Peyer's patch (tissue), 4 donors: ENCODE measurements at regions not wholly inside any gene's neighbourhood (a gene's known extent, or its start where the extent isn't known, plus 50 kb on each side); places are given as distances from the start of the nearest gene placed in this dataset.

Experiments used
- DNase-seq, 3 donors: peaks; one replicate each; pipeline ENCODE4 v3.0.0-alpha.2; 2017 to 2019
- H3K27ac ChIP-seq, 4 donors: fragments of 200-600 bp; sonication (generic); one replicate each; pipeline ENCODE4 v1.5.1; 2016 to 2019
- H3K27me3 ChIP-seq, 2 donors: fragments of 200-600 bp; sonication (generic); one replicate each; pipeline ENCODE4 v1.5.1; 2019
- H3K36me3 ChIP-seq, 3 donors: fragments of 200-600 bp; sonication (generic); one replicate each; pipeline ENCODE4 v1.5.1; 2016 to 2019
- H3K4me1 ChIP-seq, 4 donors: fragments of 200-600 bp; sonication (generic); one replicate each; pipeline ENCODE4 v1.5.1; 2016 to 2019
- H3K4me3 ChIP-seq, 4 donors: fragments of 200-600 bp; sonication (generic); 1 replicate in 3 of 4; 2 replicates in 1 of 4; pipeline ENCODE4 v1.5.1; 2016 to 2019; ENCODE audit warnings: mild to moderate bottlenecking in 1 of 4
- H3K9me3 ChIP-seq, 4 donors: fragments of 200-600 bp; sonication (generic); one replicate each; pipeline ENCODE4 v1.5.1; 2016 to 2019; ENCODE audit warnings: mild to moderate bottlenecking in 1 of 4
- POLR2A ChIP-seq, 2 donors: fragments of 450-650 bp; IDR thresholded peaks; one replicate each; pipeline ENCODE4 v1.5.1; 2017; ENCODE audit warnings: antibody characterized with exemption in 2 of 2, mild to moderate bottlenecking in 2 of 2, moderate library complexity in 2 of 2
- TF ChIP-seq, protein P1 (sequence below), 6 experiments: fragments of 450-650 bp in 4 of 6; fragments of 200-600 bp in 2 of 6; sonication (generic) in 1 of 6; IDR thresholded peaks; one replicate each; pipeline ENCODE4 v1.5.1; 2017 to 2019; ENCODE audit warnings: antibody characterized with exemption in 6 of 6, mild to moderate bottlenecking in 3 of 6, moderate library complexity in 1 of 6

DNA sequence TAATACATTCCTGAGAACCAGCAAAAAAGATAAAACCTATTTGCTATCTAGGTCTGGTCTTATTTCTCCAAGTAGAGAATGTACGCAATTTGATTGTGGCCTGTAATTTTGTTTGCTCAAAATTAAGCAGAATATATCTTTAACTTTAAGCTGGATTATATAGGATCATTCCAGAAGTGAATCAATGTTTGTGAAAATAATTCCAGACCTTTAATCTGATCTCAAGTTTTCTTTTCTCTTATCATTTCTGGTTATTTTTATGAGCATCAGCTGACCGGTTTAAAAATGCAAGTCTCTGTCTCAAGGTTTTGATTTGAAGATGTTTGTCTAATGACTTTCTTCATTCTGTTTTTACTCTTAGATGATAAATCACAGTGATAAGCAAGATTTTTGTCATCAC is 997.9 kb upstream of the FLRT2 start:
- H3K4me1 ChIP-seq, result no peaks in the 10 kb centered on the region
- H3K36me3 ChIP-seq, result no peaks in the 10 kb centered on the region
- H3K4me3 ChIP-seq, result no peak overlapping the region
- no peak overlapping the region for H3K27ac ChIP-seq
- no peaks in the 10 kb centered on the region for H3K9me3 ChIP-seq
- no peak for DNase-seq
- TF ChIP-seq POLR2A (IDR thresholded peaks at IDR 0.05), result no peak
- TF ChIP-seq, protein P1, sequence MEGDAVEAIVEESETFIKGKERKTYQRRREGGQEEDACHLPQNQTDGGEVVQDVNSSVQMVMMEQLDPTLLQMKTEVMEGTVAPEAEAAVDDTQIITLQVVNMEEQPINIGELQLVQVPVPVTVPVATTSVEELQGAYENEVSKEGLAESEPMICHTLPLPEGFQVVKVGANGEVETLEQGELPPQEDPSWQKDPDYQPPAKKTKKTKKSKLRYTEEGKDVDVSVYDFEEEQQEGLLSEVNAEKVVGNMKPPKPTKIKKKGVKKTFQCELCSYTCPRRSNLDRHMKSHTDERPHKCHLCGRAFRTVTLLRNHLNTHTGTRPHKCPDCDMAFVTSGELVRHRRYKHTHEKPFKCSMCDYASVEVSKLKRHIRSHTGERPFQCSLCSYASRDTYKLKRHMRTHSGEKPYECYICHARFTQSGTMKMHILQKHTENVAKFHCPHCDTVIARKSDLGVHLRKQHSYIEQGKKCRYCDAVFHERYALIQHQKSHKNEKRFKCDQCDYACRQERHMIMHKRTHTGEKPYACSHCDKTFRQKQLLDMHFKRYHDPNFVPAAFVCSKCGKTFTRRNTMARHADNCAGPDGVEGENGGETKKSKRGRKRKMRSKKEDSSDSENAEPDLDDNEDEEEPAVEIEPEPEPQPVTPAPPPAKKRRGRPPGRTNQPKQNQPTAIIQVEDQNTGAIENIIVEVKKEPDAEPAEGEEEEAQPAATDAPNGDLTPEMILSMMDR (IDR thresholded peaks at IDR 0.05), result no peak
- no peaks in the 10 kb centered on the region for H3K27me3 ChIP-seq

DNA sequence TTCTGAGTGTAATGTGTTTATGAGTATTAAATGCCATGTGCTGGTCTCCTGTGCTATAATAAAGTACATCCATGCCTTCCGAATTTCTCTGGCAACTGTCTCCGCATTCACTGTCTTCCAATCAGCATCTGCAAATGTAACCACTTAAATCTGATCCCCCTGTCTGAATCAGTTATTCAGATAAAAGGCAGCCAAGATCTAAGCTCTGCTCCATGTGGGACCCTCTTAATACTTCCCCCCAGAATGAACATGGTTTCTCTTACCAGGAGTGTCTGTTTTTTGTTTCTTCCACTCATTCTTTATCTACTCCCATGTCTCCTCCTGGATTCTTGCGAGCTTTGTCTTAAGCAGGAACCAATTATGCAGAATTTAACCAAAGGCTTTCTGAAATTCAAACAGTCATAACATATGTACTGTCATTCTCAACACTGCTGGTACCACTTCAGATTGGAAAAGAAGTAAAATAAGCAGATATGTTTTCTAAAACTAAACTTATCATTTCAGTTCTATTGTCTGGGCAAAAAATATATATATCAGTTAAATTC is 996.7 kb upstream of the FLRT2 start:
- no peak overlapping the region for H3K4me3 ChIP-seq
- H3K27ac ChIP-seq, result no peak overlapping the region
- H3K4me1 ChIP-seq, result no peaks in the 10 kb centered on the region
- no peak for DNase-seq
- TF ChIP-seq, protein P1 (IDR thresholded peaks at IDR 0.05), result no peak
- no peak for TF ChIP-seq POLR2A (IDR thresholded peaks at IDR 0.05)
- H3K36me3 ChIP-seq, result no peaks in the 10 kb centered on the region
- no peaks in the 10 kb centered on the region for H3K9me3 ChIP-seq
- no peaks in the 10 kb centered on the region for H3K27me3 ChIP-seq

DNA sequence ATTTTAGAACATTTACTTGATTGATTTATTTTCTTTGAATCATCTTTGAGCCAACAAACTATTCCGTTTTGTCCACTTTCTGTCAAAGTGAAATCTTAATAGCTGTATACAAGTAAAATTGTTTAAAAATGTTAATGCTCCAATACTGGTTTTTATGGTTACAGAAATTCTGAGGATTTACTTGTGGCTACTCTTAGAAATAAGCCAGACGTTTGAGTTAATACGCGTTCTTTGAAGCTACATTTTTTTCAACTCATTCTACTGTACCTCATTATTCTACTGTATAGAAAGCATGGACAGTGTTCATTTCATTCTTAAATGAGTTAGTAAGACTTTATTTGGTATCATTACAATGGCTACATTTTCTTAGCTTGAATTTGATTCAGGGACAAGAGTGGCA is 996.2 kb upstream of the FLRT2 start:
- H3K27me3 ChIP-seq, result no peaks in the 10 kb centered on the region
- H3K36me3 ChIP-seq, result no peaks in the 10 kb centered on the region
- no peaks in the 10 kb centered on the region for H3K4me1 ChIP-seq
- no peak for DNase-seq
- TF ChIP-seq, protein P1 (IDR thresholded peaks at IDR 0.05), result no peak
- no peak for TF ChIP-seq POLR2A (IDR thresholded peaks at IDR 0.05)
- H3K9me3 ChIP-seq, result no peaks in the 10 kb centered on the region
- no peak overlapping the region for H3K4me3 ChIP-seq
- H3K27ac ChIP-seq, result no peak overlapping the region

DNA sequence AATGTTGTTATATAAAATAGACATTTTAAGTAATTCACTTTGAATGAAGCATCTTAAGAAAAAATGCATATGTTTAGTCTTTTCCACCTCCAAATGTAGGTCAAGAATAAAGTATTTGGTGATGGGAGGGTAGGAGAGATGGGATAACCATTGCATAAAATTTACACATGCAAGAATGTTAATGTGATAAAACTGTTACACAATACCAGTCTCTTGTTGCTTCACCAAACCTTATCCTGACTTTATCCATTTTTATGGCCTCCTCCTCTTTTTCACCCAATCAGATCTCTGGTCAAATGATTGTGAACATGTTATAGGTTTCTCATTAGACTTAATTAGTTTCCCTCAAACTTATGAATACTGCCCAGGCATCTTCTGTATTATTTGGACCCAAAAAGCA is 994.5 kb upstream of the FLRT2 start:
- Histone ChIP-seq H3K4me1 (no peaks in the 10 kb centered on the region), H3K4me3 (no peak overlapping the region), H3K27ac (no peak overlapping the region), H3K27me3 (no peaks in the 10 kb centered on the region), H3K9me3 (no peaks in the 10 kb centered on the region), H3K36me3 (no peaks in the 10 kb centered on the region)
- DNase-seq, result no peak
- no peak for TF ChIP-seq POLR2A (IDR thresholded peaks at IDR 0.05)
- TF ChIP-seq, protein P1 (IDR thresholded peaks at IDR 0.05), result no peak

DNA sequence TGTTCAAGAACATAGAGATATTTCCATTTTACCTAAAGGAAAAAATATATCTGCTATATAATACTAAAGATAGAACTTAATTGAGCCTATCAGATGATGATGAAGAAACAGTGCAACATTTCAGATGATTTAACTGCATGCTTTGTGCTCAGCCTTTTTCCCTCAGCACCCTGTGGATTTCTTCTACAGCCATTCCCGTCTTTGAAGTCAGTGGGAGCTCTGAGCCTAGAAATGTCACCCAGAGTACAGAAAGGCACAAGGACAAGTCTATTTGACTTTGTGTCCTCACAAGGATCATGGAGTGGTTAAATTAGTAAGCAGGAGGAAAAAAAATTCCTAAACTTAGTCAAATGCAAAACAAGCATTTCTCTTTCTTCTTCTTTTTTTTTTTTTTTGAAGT is 994.0 kb upstream of the FLRT2 start:
- H3K36me3 ChIP-seq, result no peaks in the 10 kb centered on the region
- H3K4me1 ChIP-seq, result no peaks in the 10 kb centered on the region
- H3K27me3 ChIP-seq, result no peaks in the 10 kb centered on the region
- H3K9me3 ChIP-seq, result no peaks in the 10 kb centered on the region
- TF ChIP-seq POLR2A (IDR thresholded peaks at IDR 0.05), result no peak
- TF ChIP-seq, protein P1 (IDR thresholded peaks at IDR 0.05), result no peak
- no peak overlapping the region for H3K27ac ChIP-seq
- H3K4me3 ChIP-seq, result no peak overlapping the region
- no peak for DNase-seq

DNA sequence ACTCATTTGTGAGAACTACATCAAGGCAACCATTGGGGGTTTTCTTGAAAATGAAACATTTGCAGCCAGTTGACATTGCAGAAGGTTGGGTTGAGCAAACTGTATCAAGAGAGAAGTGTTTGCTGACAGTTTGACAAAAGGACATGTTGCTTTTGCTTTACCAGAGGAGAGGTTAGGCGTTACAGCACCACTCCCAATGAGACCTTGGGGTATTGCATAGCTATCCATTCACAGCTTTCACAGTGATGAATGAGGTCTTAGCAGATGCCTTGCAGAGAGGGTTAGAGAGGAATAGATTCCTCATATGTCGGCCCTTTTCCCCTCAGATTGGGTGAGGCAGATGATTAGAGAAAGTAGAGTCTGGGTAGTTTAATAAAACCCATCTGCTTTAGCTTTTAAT is 988.9 kb upstream of the FLRT2 start:
- Histone ChIP-seq H3K27ac (no peak overlapping the region), H3K4me1 (no peaks in the 10 kb centered on the region), H3K4me3 (no peak overlapping the region), H3K36me3 (no peaks in the 10 kb centered on the region), H3K9me3 (no peaks in the 10 kb centered on the region), H3K27me3 (no peaks in the 10 kb centered on the region)
- no peak for DNase-seq
- TF ChIP-seq, protein P1 (IDR thresholded peaks at IDR 0.05), result no peak
- TF ChIP-seq POLR2A (IDR thresholded peaks at IDR 0.05), result no peak
